Retinal pigment epithelial cell (primary cell): ENCODE measurements at regions not wholly inside any gene's neighbourhood (a gene's known extent, or its start where the extent isn't known, plus 50 kb on each side); places are given as distances from the start of the nearest gene placed in this dataset.
A peak's percentile ranks its signal among the peaks of the same experiment; 100 is the strongest.

ENCODE experiments used
- DNase-seq: peaks from one replicate; pipeline ENCODE4 v3.0.0-alpha.2; 2010; ENCODE audit warnings: low read depth
- H3K4me3 ChIP-seq: 2 replicates; pipeline ENCODE4 v1.5.1; 2011; ENCODE audit warnings: mild to moderate bottlenecking, low read length, control low read depth, moderate library complexity
- TF ChIP-seq, protein P1 (sequence below): conservative IDR thresholded peaks from 2 replicates; pipeline ENCODE4 v1.5.1; 2011; ENCODE audit warnings: low read depth, low read length, control low read depth, inconsistent platforms

DNA sequence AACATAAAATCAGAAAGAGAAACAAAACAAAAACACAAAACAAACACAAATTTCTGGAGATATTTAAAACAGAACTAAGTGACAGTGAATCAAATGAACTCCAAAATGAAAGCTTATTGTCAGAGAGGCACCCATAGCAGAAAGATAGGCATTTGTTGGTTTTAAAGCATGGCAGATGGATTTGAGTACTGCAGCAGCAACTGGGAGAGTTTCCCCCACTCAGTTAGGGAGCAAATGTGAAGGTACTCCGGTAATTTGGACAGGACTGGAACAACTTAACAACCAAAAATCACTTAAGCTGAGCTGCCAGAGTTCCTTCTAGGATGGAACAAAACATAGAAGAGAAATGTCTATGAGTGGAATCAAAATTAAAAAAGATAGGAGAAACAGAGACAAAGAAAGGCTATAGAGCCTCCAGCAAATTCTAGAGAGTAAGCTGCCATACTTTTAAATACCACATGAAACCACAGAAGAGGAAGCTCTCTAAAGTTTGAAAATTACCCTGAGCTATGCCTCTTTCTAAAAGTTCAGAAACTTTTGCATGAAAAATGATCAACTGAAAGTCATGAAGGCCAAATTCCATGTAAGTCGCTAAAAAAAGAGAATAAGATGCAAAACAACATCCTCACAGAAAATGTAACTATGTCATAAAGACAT is 1248.3 kb upstream of the USP15 start:
- TF ChIP-seq, protein P1, sequence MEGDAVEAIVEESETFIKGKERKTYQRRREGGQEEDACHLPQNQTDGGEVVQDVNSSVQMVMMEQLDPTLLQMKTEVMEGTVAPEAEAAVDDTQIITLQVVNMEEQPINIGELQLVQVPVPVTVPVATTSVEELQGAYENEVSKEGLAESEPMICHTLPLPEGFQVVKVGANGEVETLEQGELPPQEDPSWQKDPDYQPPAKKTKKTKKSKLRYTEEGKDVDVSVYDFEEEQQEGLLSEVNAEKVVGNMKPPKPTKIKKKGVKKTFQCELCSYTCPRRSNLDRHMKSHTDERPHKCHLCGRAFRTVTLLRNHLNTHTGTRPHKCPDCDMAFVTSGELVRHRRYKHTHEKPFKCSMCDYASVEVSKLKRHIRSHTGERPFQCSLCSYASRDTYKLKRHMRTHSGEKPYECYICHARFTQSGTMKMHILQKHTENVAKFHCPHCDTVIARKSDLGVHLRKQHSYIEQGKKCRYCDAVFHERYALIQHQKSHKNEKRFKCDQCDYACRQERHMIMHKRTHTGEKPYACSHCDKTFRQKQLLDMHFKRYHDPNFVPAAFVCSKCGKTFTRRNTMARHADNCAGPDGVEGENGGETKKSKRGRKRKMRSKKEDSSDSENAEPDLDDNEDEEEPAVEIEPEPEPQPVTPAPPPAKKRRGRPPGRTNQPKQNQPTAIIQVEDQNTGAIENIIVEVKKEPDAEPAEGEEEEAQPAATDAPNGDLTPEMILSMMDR: no peak
- H3K4me3 ChIP-seq: no peak overlapping the region
- no peak for DNase-seq

DNA sequence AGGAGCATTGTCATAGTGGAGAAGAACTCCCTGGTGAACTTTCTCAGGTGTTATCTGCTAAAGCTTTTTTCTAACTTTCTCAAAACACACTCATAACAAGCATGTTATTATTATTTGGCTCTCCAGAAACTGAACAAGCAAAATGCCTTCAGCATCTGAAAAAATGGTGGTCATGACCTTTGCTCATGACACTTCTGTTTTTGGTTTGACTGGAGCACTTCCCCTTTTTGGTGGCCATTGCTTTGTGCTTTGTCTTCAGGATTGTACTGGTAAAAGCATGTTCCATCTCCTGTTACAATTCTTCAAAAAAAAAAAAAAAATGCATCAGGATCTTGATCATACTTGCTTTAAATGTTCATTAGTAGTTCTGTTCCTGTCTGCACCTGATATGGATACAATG is 1241.6 kb upstream of the USP15 start:
- no peak for DNase-seq
- TF ChIP-seq, protein P1: no peak
- no peak overlapping the region for H3K4me3 ChIP-seq

DNA sequence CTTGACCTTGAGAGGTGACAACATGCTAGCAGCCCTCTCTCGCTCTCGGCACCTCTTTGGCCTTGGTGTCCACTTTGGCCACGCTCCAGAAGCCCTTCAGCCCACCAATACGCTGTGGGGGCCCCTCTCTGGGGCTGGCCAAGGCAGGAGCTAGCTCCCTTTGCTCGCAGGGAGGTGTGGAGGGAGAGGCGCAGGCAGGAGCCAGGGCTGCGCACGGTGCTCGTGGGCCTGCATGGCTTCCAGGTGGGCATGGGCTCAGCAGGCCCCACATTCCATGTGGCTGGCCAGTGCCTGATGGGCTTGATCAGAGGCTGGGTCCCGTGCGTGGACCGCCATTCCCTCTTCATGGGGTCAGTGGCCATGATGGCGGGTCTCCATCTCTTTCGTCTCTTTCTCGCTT is 1237.0 kb upstream of the USP15 start:
- TF ChIP-seq, protein P1: no peak
- no peak for DNase-seq
- no peak overlapping the region for H3K4me3 ChIP-seq

DNA sequence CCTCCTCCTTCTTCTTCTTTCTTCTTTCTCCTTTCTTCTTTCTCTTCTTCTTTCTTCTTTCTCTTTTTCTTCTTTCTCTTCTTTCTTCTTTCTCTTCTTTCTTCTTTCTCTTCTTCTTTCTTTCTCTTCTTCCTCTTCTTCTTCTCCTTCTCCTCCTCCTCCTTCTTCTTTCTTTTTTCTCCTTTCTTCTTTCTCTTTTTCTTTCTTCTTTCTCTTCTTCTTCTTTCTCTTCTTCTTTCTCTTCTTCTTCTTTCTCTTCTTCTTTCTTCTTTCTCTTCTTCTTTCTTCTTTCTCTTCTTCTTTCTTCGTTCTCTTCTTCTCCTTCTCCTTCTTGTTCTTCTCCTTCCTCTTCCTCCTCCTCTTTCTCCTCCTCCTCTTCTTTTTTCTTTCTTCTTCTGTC is 1230.7 kb upstream of the USP15 start:
- DNase-seq: no peak
- TF ChIP-seq, protein P1: no peak
- H3K4me3 ChIP-seq: no peak overlapping the region

DNA sequence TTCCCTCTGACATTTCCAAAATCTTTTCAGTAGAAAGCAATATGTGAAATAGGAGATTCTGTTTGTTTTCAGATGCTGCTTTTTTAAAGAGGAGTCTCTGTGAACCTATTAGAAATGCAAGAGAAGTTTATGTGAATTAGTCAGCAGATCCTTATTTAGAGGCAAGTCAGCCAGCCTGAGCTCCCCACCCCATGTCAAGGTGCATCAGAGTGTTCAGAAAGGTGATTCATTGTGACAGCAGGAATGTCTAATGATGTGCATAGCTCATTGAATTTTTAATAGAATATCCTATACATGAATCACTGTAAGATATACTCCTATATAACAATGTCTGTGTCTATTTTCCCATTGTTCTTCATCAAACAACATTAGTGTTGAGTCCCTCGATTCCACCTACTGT is 1222.4 kb upstream of the USP15 start:
- TF ChIP-seq, protein P1: no peak
- no peak overlapping the region for H3K4me3 ChIP-seq
- peak; percentile 20 for DNase-seq

DNA sequence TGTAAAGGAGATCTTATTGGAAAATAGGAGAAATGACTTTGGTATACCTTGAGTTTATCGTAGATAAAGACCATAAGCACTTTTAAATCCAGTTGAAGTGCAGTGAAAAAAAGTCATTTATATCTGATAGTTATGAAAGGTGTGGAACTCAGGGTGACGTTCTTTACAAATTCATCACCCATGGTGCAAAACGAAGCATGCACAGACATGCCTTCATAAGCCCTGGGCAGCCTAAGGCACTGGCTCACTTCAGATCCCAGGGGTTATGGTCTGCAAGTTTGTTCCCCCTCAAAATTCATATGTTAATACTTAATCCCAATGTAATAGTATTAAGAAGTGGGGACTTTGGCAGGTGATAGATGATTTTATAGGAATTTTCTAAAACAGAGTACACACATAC is 1216.4 kb upstream of the USP15 start:
- TF ChIP-seq, protein P1: no peak
- H3K4me3 ChIP-seq: no peak overlapping the region
- no peak for DNase-seq

DNA sequence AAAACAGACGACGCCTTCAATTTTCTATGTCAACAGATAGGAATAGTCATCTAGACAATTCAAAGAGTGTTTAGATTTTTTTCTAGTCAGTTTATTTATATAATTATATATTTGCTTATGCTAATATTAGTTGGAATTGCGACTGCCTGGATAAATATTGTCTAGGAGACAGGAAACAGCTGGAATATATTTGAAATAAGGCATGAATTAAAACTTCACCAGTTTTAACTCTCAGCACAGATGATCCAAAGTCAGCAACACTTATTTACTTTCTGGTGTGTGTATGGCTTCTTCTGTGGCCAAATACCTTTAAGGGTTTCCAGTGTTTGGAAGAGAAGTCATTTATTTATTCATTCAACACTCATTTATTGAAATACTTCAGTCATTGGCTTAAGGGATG is 1215.4 kb upstream of the USP15 start:
- TF ChIP-seq, protein P1: no peak
- DNase-seq: no peak
- H3K4me3 ChIP-seq: no peak overlapping the region
